ENCODE measurements at regions not wholly inside any gene's neighbourhood (a gene's known extent, or its start where the extent isn't known, plus 50 kb on each side); places are given as distances from the start of the nearest gene placed in this dataset.
"Not testable (repeated sequence)": the region's sequence is repeated elsewhere in the genome, so short reads cannot be mapped to it uniquely, and the experiment has no call there.

GRCh38 chr16:29284159-29284558, 122.4 kb downstream of the NPIPB11 start:
- DNase-seq (ENCODE audit: low read depth in 3 of 3, low spot score in 2 of 3): not testable (repeated sequence)

GRCh38 chr16:29278097-29278871, 128.2 kb downstream of the NPIPB11 start:
- DNase-seq (ENCODE audit: low read depth in 3 of 3, low spot score in 2 of 3): not testable (repeated sequence)

- DNase-seq (ENCODE audit: low read depth in 3 of 3, low spot score in 2 of 3): not testable (repeated sequence)
Measured at GRCh38 chr16:29276446-29276845, 130.1 kb downstream of the NPIPB11 start.

GRCh38 chr16:29274055-29275035, 132.2 kb downstream of the NPIPB11 start:
- DNase-seq (ENCODE audit: low read depth in 3 of 3, low spot score in 2 of 3): not testable (repeated sequence)

- DNase-seq (ENCODE audit: low read depth in 3 of 3, low spot score in 2 of 3): not testable (repeated sequence)
Measured at GRCh38 chr16:29273298-29274054, 133.0 kb downstream of the NPIPB11 start.

- not testable (repeated sequence) for DNase-seq (ENCODE audit: low read depth in 3 of 3, low spot score in 2 of 3)
Measured at GRCh38 chr16:29271721-29272675, 134.5 kb downstream of the NPIPB11 start.

GRCh38 chr16:29270923-29271322, 135.6 kb downstream of the NPIPB11 start:
- not testable (repeated sequence) for DNase-seq (ENCODE audit: low read depth in 3 of 3, low spot score in 2 of 3)

GRCh38 chr16:29270033-29270432, 136.5 kb downstream of the NPIPB11 start:
- not testable (repeated sequence) for DNase-seq (ENCODE audit: low read depth in 3 of 3, low spot score in 2 of 3)

GRCh38 chr16:29269192-29269811, 137.2 kb downstream of the NPIPB11 start:
- DNase-seq (ENCODE audit: low read depth in 3 of 3, low spot score in 2 of 3): not testable (repeated sequence)

- not testable (repeated sequence) for DNase-seq (ENCODE audit: low read depth in 3 of 3, low spot score in 2 of 3)
Measured at GRCh38 chr16:29268785-29269191, 137.7 kb downstream of the NPIPB11 start.

- not testable (repeated sequence) for DNase-seq (ENCODE audit: low read depth in 3 of 3, low spot score in 2 of 3)
Measured at GRCh38 chr16:29268348-29268747, 138.2 kb downstream of the NPIPB11 start.

GRCh38 chr16:29267891-29268290, 138.6 kb downstream of the NPIPB11 start:
- not testable (repeated sequence) for DNase-seq (ENCODE audit: low read depth in 3 of 3, low spot score in 2 of 3)

GRCh38 chr16:29267055-29267619, 139.4 kb downstream of the NPIPB11 start:
- DNase-seq (ENCODE audit: low read depth in 3 of 3, low spot score in 2 of 3): not testable (repeated sequence)

- DNase-seq (ENCODE audit: low read depth in 3 of 3, low spot score in 2 of 3): not testable (repeated sequence)
Measured at GRCh38 chr16:29266612-29267011, 139.9 kb downstream of the NPIPB11 start.

- peak in 1 of 3 donors; percentile 29 for DNase-seq (ENCODE audit: low read depth in 3 of 3, low spot score in 2 of 3)
Measured at GRCh38 chr16:29265255-29265853, 141.2 kb downstream of the NPIPB11 start.

GRCh38 chr16:29264080-29264837, 142.3 kb downstream of the NPIPB11 start:
- DNase-seq (ENCODE audit: low read depth in 3 of 3, low spot score in 2 of 3): not testable (repeated sequence)

GRCh38 chr16:29262725-29263124, 143.8 kb downstream of the NPIPB11 start:
- DNase-seq (ENCODE audit: low read depth in 3 of 3, low spot score in 2 of 3): not testable (repeated sequence)
